Body of pancreas (tissue), 4 donors: ENCODE measurements at regions not wholly inside any gene's neighbourhood (a gene's known extent, or its start where the extent isn't known, plus 50 kb on each side); places are given as distances from the start of the nearest gene placed in this dataset.

ENCODE experiments used
- ATAC-seq: fragments of 150-250 bp; one replicate; pipeline ENCODE4 v1.9.1; 2016
- DNase-seq, 4 donors: peaks; one replicate each; pipeline ENCODE4 v3.0.0-alpha.2; 2019
- H3K27ac ChIP-seq, 4 donors: fragments of 200-600 bp; sonication (generic); 1 replicate in 3 of 4; 2 replicates in 1 of 4; pipeline versions ENCODE4 v1.5.1 to v1.6.1; 2016 to 2019; ENCODE audit warnings: mild to moderate bottlenecking in 1 of 4, mixed read lengths in 1 of 4, moderate library complexity in 1 of 4
- H3K27me3 ChIP-seq, 2 donors: fragments of 200-600 bp; sonication (generic); one replicate each; pipeline ENCODE4 v1.6.0; 2016; ENCODE audit warnings: mild to moderate bottlenecking in 1 of 2
- H3K36me3 ChIP-seq, 2 donors: fragments of 200-600 bp; sonication (generic); replicated peaks in 1 of 2; 2 replicates each; pipeline ENCODE4 v1.5.1; 2016; ENCODE audit warnings: low read depth in 2 of 2; ENCODE audit not compliant: insufficient read depth in 1 of 2
- H3K4me1 ChIP-seq: fragments of 200-600 bp; sonication (generic); one replicate; pipeline ENCODE4 v1.6.0; 2016
- H3K4me3 ChIP-seq, 2 donors: fragments of 200-600 bp; sonication (generic); 1 replicate in 1 of 2; 2 replicates in 1 of 2; pipeline ENCODE4 v1.5.1; 2016 to 2019
- H3K9me3 ChIP-seq, 3 donors: fragments of 200-600 bp; sonication (generic); 1 replicate in 2 of 3; 2 replicates in 1 of 3; pipeline ENCODE4 v1.5.1; 2016
- CTCF ChIP-seq, 7 experiments: fragments of 450-650 bp in 4 of 7; fragments of 200-600 bp in 3 of 7; sonication (generic) in 3 of 7; IDR thresholded peaks; one replicate each; pipeline ENCODE4 v1.5.1; 2016 to 2019; ENCODE audit warnings: antibody characterized with exemption in 7 of 7
- POLR2A ChIP-seq, 3 donors: fragments of 450-650 bp; IDR thresholded peaks; one replicate each; pipeline ENCODE4 v1.6.1; 2016; ENCODE audit warnings: antibody characterized with exemption in 3 of 3, mild to moderate bottlenecking in 2 of 3
- WGBS, 2 donors: methylation state at CpG; one replicate each; pipeline ENCODE4 v1.1.5; 2017; 5-methylcytosine and 5-hydroxymethylcytosine counted together
- intact Hi-C: fragments of 100-400 bp; cut with DNase I; formaldehyde crosslinking; loops from one replicate; pipeline ENCODE4 v1.15.1; 2023

GRCh38 chrX:10076765-10077164 lies 80.0 kb upstream of the CLCN4 start:
- H3K27me3 ChIP-seq = no peaks in the 10 kb centered on the region

GRCh38 chrX:10077425-10078188 lies 79.2 kb upstream of the CLCN4 start:
- ATAC-seq = no peak
- Histone ChIP-seq H3K36me3 (no peaks in the 10 kb centered on the region), H3K27me3 (no peaks in the 10 kb centered on the region), H3K4me1 (peaks cover 11% of the 10 kb centered on the region), H3K27ac (no peak overlapping the region), H3K4me3 (no peak overlapping the region), H3K9me3 (no peaks in the 10 kb centered on the region)
- no peak for DNase-seq
- TF ChIP-seq POLR2A (IDR thresholded peaks at IDR 0.05) (no peak), CTCF (IDR thresholded peaks at IDR 0.05) (no peak)
- 85 to 92% methylated on average over 7 to 8 of the region's 9 CpGs for WGBS, 2 donors
- intact Hi-C loops = no loop called here

More at GRCh38 chrX:10076765-10077164, 80.0 kb upstream of the CLCN4 start:
- H3K27ac ChIP-seq = no peak overlapping the region
- intact Hi-C loops = no loop called here
- H3K4me1 ChIP-seq = peaks cover 8% of the 10 kb centered on the region
- DNase-seq (no peak), ATAC-seq (no peak)
- no peaks in the 10 kb centered on the region for H3K36me3 ChIP-seq
- H3K4me3 ChIP-seq = no peak overlapping the region
- TF ChIP-seq POLR2A (IDR thresholded peaks at IDR 0.05) (no peak), CTCF (IDR thresholded peaks at IDR 0.05) (no peak)
- H3K9me3 ChIP-seq = no peaks in the 10 kb centered on the region
- WGBS, 2 donors = 35% methylated on average over 5 of the region's 7 CpGs; no CpG with 5 or more reads in 1 of the 2 donors

- WGBS, 2 donors = 83 to 95% methylated on average over 5 of the region's 5 CpGs
- H3K9me3 ChIP-seq = no peaks in the 10 kb centered on the region
- H3K27me3 ChIP-seq = no peaks in the 10 kb centered on the region
- DNase-seq = no peak
- H3K4me1 ChIP-seq = peaks cover 17% of the 10 kb centered on the region
- no peaks in the 10 kb centered on the region for H3K36me3 ChIP-seq
- TF ChIP-seq CTCF (IDR thresholded peaks at IDR 0.05) (no peak), POLR2A (IDR thresholded peaks at IDR 0.05) (no peak)
- no peak overlapping the region for H3K4me3 ChIP-seq
- H3K27ac ChIP-seq = no peak overlapping the region
- ATAC-seq = no peak
- intact Hi-C loops = no loop called here
Observed at GRCh38 chrX:10078266-10078665, 78.5 kb upstream of the CLCN4 start.

GRCh38 chrX:10079231-10079630 lies 77.5 kb upstream of the CLCN4 start:
- peak; percentile 31 to 58 (median 34) for DNase-seq
- TF ChIP-seq POLR2A (IDR thresholded peaks at IDR 0.05) (no peak), CTCF (IDR thresholded peaks at IDR 0.05) (no peak)
- H3K9me3 ChIP-seq = no peaks in the 10 kb centered on the region
- H3K4me3 ChIP-seq = no peak overlapping the region
- intact Hi-C loops = no loop called here
- H3K27me3 ChIP-seq = no peaks in the 10 kb centered on the region
- peaks cover 22% of the 10 kb centered on the region for H3K4me1 ChIP-seq
- peak overlapping the region in 1 of 4 donors; percentile 52 for H3K27ac ChIP-seq
- ATAC-seq = no peak
- H3K36me3 ChIP-seq = no peaks in the 10 kb centered on the region
- WGBS, 2 donors = 10 to 16% methylated on average over 6 to 7 of the region's 7 CpGs

GRCh38 chrX:10083809-10084208 lies 73.0 kb upstream of the CLCN4 start:
- Histone ChIP-seq H3K27me3 (no peaks in the 10 kb centered on the region), H3K36me3 (no peaks in the 10 kb centered on the region), H3K4me1 (peaks cover 22% of the 10 kb centered on the region), H3K4me3 (no peak overlapping the region), H3K27ac (peak overlapping the region in 3 of 4 donors; percentile 43 to 77 (median 75)), H3K9me3 (no peaks in the 10 kb centered on the region)
- no peak for TF ChIP-seq CTCF (IDR thresholded peaks at IDR 0.05)
- TF ChIP-seq POLR2A (IDR thresholded peaks at IDR 0.05) = no peak
- intact Hi-C loops = no loop called here
- no peak for DNase-seq
- ATAC-seq = no peak
- WGBS, 2 donors = 39 to 65% methylated on average over 2 of the region's 2 CpGs
